ENCODE measurements at regions not wholly inside any gene's neighbourhood (a gene's known extent, or its start where the extent isn't known, plus 50 kb on each side); places are given as distances from the start of the nearest gene placed in this dataset.
"Not testable (repeated sequence)": the region's sequence is repeated elsewhere in the genome, so short reads cannot be mapped to it uniquely, and the experiment has no call there.

- not testable (repeated sequence) for DNase-seq (ENCODE audit: low spot score)
These were observed 543.3 kb downstream of the PRIM2 start for GRCh38 chr6:57860481-57861315.

GRCh38 chr6:57870083-57870482 is 552.7 kb downstream of the PRIM2 start:
- not testable (repeated sequence) for DNase-seq (ENCODE audit: low spot score)

GRCh38 chr6:57873424-57873823 is 556.0 kb downstream of the PRIM2 start:
- not testable (repeated sequence) for DNase-seq (ENCODE audit: low spot score)

- DNase-seq (ENCODE audit: low spot score), result not testable (repeated sequence)
These were observed 559.2 kb downstream of the PRIM2 start for GRCh38 chr6:57876659-57877058.

GRCh38 chr6:57877729-57878128 is 560.3 kb downstream of the PRIM2 start:
- not testable (repeated sequence) for DNase-seq (ENCODE audit: low spot score)

GRCh38 chr6:57878792-57879191 is 561.4 kb downstream of the PRIM2 start:
- DNase-seq (ENCODE audit: low spot score), result not testable (repeated sequence)

GRCh38 chr6:57898850-57899249 is 581.4 kb downstream of the PRIM2 start:
- DNase-seq (ENCODE audit: low spot score), result not testable (repeated sequence)

- DNase-seq (ENCODE audit: low spot score), result not testable (repeated sequence)
These were observed 583.4 kb downstream of the PRIM2 start for GRCh38 chr6:57900687-57901399.

GRCh38 chr6:57901445-57901844 is 584.0 kb downstream of the PRIM2 start:
- DNase-seq (ENCODE audit: low spot score), result not testable (repeated sequence)

- DNase-seq (ENCODE audit: low spot score), result not testable (repeated sequence)
These were observed 586.9 kb downstream of the PRIM2 start for GRCh38 chr6:57904356-57904755.

- not testable (repeated sequence) for DNase-seq (ENCODE audit: low spot score)
These were observed 597.9 kb downstream of the PRIM2 start for GRCh38 chr6:57915300-57915699.

- not testable (repeated sequence) for DNase-seq (ENCODE audit: low spot score)
These were observed 625.5 kb downstream of the PRIM2 start for GRCh38 chr6:57942966-57943365.

- not testable (repeated sequence) for DNase-seq (ENCODE audit: low spot score)
These were observed 628.8 kb downstream of the PRIM2 start for GRCh38 chr6:57946084-57946768.

GRCh38 chr6:57946769-57947091 is 629.3 kb downstream of the PRIM2 start:
- DNase-seq (ENCODE audit: low spot score), result not testable (repeated sequence)

GRCh38 chr6:57948481-57948880 is 631.1 kb downstream of the PRIM2 start:
- DNase-seq (ENCODE audit: low spot score), result not testable (repeated sequence)

GRCh38 chr6:57950430-57950829 is 633.0 kb downstream of the PRIM2 start:
- not testable (repeated sequence) for DNase-seq (ENCODE audit: low spot score)

- DNase-seq (ENCODE audit: low spot score), result not testable (repeated sequence)
These were observed 649.3 kb downstream of the PRIM2 start for GRCh38 chr6:57966757-57967156.

GRCh38 chr6:57971956-57972355 is 654.5 kb downstream of the PRIM2 start:
- not testable (repeated sequence) for DNase-seq (ENCODE audit: low spot score)

GRCh38 chr6:57974653-57975052 is 657.2 kb downstream of the PRIM2 start:
- no peak for DNase-seq (ENCODE audit: low spot score)

- DNase-seq (ENCODE audit: low spot score), result not testable (repeated sequence)
These were observed 657.7 kb downstream of the PRIM2 start for GRCh38 chr6:57975127-57975526.

GRCh38 chr6:57976371-57976770 is 658.9 kb downstream of the PRIM2 start:
- DNase-seq (ENCODE audit: low spot score), result not testable (repeated sequence)

- DNase-seq (ENCODE audit: low spot score), result not testable (repeated sequence)
These were observed 666.2 kb downstream of the PRIM2 start for GRCh38 chr6:57983603-57984002.

Data from globus pallidus (tissue), 1 donor.